Ramos (cell line): ENCODE measurements at regions not wholly inside any gene's neighbourhood (a gene's known extent, or its start where the extent isn't known, plus 50 kb on each side); places are given as distances from the start of the nearest gene placed in this dataset.
"Not testable (repeated sequence)": the region's sequence is repeated elsewhere in the genome, so short reads cannot be mapped to it uniquely, and the experiment has no call there.

ENCODE experiments used
- in situ Hi-C: fragments of 300-500 bp; cut with MboI; formaldehyde crosslinking; loops from one replicate; pipeline ENCODE4 v1.14.3; 2022; ENCODE audit warnings: low sequenced_read_pairs; ENCODE audit not compliant: unreplicated experiment

DNA sequence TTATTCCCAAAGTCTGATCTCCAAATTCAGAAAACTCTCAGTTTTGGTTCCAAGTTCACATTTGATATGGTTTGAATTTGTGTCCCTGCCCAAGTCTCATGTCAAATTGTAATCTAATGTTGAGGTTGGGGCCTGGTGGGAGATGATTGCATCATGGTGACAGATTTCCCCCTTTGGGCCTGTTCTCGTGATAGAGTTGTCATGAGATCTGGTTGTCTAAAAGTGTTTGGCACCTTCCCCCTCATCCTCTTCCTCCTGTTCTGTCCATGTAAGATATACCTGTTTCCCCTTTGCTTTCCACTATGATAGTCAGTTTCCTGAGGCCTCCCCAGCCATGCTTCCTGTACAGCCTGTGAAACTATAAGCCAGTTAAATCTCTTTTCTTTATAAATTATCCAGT, 138.6 kb downstream of the ARL4A start:
- in situ Hi-C loops = no loop called here

DNA sequence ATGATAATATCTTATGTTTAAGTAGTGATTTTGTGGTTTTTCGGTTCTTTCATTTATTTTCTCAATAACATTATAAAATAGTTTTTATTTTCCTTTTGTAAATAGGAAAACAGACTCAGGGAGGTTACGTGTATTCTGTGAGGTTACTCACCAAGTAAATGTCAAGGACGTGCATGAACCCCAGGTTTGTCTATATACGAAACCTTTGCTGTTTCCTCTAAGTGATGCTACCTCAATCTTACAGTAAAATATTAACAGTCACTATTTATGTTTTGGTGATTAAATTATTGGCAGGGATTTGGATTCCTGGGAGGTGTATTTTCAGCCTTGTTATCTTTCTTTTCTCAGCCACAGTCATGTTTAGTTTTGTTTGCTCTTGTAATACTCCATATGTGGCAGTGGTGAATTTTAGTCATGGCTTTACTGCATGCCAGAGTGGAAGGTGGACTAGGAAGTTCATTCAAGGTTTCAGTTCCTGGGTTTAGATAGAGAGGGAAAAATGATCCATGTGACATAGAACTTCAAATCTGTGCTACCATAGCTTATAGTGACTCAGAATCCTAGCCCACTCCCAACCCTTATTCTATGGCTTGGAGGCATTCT, 139.9 kb downstream of the ARL4A start:
- in situ Hi-C loops = no loop called here

DNA sequence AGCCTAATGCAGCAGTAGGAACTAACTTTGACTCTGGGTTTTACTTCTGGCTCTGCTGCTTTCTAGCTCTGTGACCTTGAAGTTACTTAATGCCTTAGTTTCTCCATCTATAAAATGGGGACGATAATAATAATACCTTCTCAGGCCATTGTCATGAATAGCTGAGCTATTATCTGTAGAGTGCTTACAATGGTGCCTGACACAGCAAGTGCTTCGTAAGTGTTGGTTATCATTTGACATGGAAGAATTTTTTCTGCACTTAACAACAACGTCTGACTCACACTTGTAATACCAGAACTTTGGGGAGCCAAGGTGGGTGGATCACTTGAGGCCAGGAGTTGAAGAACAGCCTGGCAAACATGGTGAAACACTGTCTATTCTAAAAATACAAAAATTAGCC, 140.5 kb downstream of the ARL4A start:
- in situ Hi-C loops = no loop called here

DNA sequence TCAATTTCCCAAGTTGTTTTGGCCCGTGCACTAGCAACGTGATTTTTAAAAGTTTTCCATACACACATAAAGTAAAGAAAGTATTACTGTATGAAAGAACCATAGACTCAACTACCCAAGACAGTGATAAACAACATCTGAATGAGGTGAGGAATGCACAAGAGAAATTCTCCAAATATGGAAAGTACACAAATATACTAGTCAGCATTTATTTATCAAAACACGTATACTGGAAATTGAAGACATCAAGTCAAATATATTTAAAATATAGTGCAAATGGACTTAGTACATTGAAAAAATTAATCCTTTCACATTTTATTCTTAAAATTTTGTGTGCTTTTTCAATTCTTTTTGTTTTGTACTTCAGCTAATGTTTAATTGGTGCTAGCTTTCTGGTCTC, 143.6 kb downstream of the ARL4A start:
- in situ Hi-C loops = no loop called here

DNA sequence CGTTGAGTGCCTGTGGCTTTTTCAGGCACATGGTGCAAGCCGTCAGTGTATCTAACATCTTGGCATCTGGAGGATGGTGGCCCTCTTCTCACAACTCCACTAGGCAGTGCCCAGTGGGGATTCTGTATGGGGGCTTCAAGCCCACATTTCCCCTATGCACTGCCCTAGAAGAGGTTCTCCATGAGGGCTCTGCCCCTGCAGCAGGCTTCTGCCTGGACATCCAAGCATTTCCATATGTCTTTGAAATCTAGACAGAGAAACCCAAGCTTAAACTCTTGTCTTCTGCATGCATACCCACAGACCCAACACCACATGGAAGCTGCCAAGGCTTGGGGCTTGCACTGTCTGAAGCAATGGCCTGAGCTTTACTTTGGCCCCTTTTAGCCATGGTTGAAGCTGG, 146.4 kb downstream of the ARL4A start:
- in situ Hi-C loops = no loop called here

DNA sequence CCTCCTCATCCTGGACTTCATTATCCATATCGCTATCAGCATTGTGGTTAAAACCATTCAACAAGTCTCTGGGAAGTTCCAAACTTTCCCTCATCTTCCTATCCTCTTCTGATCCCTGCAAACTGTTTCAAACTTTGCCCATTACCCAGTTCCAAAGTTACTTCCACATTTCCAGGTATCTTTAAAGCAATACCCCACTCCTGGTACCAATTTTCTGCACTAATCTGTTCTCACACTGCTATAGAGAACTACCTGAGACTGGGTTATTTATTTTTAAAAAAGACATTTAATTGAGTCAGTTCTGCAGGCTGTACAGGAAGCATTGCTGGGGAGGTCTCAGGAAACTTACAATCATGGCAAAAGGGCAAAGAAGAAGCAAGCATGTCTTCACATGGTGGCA, 147.3 kb downstream of the ARL4A start:
- in situ Hi-C loops = no loop called here

DNA sequence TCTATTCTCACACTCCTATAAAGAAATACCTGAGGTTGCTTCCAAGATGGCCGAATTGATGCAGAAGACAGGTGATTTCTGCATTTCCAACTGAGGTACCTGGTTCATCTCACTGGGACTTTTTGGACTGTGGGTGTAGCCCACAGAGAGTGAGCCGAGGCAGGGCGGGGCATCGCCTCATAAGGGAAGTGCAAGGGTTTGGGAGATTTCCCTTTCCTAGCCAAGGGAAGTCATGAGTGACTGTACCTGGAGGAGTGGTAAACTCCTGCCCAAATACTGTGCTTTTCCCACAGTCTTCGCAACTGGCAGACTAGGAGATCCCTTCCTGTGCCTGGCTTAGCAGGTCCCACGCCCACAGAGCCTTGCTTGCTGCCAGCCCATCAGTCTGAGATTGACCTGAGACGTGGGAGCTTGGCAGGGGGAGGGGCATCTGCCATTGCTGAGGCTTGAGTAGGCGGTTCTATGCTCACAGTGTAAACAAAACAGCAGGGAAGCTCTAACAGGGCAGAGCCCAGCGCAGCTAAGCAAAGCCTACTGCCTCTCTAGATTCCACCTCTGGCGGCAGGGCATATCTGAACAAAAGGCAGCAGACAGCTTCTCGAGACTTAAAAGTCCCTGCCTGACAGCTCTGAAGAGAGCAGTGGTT, 152.2 kb downstream of the ARL4A start:
- in situ Hi-C loops = no loop called here

DNA sequence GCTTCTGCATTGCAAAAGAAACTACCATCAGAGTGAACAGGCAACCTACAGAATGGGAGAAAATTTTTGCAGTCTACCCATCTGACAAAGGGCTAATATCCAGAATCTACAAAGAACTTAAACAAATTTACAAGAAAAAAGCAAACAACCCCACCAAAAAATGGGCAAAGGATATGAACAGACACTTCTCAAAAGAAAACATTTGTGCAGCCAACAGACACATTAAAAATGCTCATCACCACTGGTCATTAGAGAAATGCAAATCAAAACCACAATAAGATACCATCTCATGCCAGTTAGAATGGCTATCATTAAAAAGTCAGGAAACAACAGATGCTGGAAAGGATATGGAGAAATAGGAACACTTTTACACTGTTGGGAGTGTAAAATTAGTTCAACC, 157.3 kb downstream of the ARL4A start:
- in situ Hi-C loops = not testable (repeated sequence)

DNA sequence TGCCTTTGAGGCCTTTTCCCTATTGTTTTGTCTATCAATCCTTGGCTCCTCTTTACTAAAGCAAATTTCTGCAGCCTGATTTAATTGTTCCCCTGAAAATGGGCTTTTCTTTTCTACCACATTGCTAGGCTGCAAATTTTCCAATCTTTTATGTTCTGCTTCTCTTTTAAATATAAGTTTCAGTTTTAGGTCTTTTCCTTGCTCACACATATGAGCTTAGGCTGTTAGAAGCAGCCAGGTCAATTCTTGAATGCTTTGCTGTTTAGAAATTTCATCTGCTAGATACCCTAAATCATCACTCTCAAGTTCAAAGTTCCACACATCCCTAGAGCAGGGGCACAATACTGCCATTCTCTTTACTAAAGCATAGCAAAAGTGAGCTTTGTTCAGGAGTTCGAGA, 159.6 kb downstream of the ARL4A start:
- in situ Hi-C loops = no loop called here

DNA sequence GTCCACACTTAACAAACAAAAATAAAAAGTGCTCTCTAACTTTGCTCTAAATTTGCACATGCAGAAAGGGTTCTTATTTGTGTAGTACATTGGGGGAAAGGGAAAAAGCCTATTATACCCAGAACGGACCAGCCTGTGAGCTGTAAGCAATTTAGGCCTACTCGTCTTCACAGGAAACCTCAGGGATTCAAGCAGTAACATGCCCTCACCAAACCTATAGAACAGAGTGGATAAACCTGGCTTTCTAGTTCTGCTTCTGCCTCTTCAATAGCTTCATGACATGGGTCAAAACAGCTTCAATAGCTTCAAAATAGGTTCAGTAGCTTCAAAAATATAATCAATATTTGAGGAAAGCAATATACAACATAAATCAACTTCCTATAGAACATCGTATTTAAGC, 163.7 kb downstream of the ARL4A start:
- in situ Hi-C loops = no loop called here

DNA sequence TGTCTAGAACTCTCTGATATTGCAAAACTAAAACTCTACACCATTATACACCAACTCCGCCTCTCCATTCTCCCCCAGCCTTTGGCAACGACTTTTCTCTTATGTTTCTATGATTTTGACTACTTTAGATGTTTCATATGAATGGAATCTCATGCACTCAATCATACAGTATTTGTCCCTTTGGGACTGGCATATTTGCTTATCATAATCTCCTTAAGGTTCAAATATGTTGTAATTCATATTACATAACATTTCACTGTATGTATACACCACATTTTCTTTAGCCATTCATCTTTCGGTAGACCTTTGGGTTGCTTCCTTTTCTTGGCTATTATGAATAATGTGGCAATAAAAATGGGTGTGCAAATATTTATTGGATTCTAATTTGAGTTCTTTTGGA, 164.4 kb downstream of the ARL4A start:
- in situ Hi-C loops = no loop called here

DNA sequence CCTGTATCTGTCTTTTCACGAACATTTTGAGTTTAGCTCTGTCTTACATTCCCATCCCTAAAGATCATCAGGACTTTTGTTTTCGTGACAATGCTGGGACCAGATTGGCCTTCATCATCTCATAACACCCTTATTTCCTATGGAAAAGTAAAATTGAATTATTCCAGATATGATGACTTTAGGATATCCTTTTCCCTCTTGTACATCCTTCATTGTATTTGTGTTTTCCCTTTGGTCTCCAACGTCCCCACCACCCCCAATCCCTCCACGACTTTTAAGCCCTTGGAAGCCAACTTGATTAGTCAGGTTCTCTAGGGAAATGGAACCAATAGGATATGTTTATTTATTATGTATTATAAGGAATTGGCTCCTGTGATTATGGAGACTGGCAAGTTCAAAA, 167.6 kb downstream of the ARL4A start:
- in situ Hi-C loops = no loop called here

DNA sequence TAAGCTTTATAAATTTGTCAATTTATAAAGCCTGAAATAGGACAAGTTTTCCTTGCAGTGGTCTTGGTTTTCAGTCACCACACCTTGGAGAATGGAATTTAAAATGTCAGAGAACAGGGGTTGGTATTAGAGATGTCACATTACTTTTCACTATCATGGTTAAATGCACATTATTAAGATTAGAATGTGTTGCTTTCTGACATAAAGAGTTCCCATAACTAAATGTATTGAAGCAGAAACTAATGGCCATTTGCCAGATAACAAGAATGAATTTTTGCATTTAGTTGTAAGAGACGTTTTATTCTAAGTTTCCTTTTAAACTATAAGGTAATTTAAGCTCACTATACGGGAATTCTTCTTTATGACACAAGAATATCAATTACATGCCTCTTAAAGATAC, 172.3 kb downstream of the ARL4A start:
- in situ Hi-C loops = no loop called here

DNA sequence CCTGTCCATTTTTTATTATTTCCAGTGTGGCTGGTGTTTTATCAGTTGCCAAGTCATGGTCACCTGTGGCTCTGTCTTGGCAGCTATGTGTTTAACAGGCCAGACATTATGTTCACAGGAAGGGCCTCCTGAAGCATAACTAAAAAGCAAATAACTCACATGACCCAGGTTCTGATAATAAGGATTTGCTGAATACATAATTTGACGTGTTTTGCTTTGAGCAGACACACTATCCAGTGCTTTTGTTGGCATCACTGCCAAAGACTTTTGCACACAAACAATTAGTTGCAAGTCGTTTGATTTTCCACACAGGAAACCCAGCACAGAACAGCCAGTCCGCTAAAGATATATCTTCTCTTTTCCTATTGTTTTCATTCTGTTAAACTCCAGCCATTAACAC, 173.6 kb downstream of the ARL4A start:
- in situ Hi-C loops = no loop called here

DNA sequence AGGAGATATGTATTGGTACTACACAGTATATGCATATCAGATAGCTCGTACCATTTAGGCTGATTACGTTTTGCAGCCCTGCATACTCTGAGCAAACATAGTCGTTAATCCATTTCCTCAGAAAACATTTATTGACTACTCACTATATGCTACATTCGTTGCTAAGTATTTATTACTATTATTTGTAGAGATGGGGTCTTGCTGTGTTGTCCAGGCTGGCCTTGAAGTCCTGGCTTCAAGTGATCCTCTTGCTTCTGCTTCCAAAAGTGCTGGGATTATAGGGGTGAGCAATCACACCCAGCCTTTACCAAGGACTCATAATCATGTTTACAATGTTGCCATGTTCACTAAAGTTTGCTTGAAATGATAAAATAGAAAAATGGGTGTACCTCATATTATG, 174.7 kb downstream of the ARL4A start:
- in situ Hi-C loops = no loop called here

DNA sequence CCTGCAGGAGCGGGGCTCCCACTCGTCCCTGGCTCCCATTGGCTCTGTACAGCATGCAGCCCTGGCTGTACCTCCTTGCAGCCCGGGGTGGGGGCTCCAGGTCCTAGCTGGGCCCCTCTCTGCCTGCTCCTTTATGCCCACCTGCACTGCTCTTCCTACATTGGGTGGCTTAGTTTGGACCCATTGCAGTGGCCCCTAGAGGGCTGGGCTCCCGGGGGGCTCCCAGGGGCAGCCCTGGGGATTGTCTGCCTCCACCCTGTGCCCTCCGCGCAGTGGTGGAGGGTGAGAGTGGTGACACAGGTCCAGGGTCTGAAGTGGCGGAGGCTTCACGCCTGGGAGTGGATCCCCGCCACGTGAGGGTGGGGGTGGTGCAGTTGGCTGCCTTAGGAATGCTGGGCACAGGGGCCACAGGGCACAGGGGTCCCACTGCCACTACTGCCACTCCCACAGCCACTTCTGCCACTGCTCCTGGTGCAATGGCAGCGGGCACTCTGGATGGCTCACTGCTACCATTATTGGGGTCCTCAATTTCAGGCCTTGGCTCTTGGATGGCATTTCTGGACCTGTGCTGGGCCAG, 177.1 kb downstream of the ARL4A start:
- in situ Hi-C loops = no loop called here

DNA sequence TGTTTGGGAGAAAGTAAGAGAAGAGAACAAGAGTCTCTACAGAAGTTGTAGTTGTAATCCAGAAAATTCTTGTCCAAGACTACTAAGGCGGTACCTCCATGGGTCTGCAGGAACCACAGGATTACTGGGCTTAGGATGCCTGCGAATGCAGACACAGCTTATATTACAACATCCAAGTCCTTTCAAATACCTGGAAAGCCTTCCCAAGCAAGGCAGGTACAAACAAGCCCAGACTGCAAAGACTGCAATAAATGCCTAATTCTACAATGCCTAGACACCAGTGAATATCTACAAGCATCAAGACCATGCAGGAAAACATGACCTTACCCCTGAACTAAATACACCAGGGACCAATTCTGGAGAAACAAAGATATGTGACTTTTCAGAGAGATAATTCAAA, 178.2 kb downstream of the ARL4A start:
- in situ Hi-C loops = no loop called here

DNA sequence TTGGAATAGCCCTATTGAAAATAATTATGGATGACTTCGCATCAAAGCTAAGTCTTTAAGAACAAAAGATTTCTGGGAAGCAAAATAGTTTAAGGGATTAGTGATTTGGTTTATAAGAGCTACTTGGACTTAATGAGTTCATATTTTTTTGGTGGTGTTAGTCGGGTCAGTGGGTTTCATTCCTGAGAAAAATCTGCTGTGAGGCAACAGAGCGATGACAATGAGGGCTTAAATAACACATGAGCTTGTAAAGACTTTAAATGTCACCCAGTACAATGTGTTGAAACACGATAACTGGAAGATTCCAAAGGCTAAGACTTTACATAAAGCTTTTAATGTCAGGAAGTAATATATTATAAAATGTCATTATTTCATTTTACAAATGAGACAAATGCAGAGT, 178.8 kb downstream of the ARL4A start:
- in situ Hi-C loops = no loop called here

DNA sequence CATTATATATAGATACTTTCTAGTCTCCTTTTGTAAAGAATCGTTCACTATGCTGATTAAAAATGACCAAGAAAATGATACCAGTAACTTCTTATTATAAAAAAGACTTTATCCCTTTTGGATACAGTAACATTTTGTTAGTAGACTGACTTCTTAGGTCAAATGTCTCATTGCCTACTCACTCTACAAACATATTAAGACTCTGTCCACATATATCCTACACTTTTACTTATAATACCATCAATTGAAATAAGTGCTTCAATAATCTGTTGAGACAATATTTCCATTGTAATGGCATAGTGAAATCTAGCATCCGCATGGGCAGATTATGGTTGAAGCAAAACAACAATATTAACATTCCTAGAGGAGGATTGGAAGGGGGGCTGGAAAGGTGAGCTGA, 180.6 kb downstream of the ARL4A start:
- in situ Hi-C loops = no loop called here

DNA sequence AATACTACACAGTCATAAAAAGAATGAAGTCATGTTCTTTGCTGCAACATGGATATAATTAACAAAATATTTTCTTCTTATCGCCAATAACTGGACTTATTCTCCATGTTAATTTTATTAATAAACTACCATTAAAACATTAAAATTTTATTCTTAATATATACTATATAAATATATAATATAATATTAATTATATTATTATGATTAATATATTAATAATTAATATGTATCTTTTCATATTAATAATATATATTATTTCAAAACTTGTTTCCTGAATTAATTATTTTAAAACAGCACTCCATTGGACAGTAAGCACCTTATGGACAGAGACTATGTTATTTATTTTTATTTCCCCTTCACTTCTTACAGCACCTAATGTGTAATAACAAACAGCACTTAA, 182.8 kb downstream of the ARL4A start:
- in situ Hi-C loops = no loop called here

DNA sequence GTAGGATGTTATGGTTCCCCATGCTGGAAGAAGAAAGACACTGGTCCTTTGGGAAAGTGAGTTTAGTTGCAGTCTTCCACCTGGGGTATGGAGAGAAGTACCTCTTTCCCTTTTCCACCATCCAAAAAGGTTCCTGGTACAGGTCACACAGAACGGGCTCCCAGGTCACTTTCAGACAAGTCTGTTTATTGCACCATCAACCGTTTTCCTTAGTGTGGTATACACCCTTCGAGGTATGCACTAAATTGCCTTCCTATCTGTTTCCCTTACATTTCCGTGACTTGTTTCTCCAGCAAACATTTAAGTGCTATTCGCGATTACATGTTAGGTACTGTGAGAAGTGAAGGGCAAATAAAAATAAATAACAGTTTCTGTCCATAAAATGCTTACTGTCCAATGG, 185.1 kb downstream of the ARL4A start:
- in situ Hi-C loops = no loop called here

DNA sequence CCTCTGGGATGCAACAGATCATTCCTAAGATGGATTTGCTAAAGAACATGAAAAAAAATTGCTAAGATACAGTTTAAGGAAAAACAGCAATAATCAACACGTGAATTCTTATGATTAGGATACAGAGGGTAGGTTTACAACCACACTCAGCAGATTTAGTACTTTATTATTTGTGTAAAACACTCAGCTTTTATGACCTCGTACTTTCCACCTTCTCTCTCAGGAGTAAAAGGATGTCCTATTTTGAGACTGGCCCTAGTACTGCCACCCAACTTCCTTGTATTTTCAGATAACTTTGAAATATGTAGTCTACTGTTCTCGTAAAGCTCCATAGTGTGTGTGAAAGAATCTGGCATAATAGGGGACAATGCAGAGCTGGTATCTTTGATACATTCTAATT, 186.1 kb downstream of the ARL4A start:
- in situ Hi-C loops = no loop called here
